ENCODE measurements at regions not wholly inside any gene's neighbourhood (a gene's known extent, or its start where the extent isn't known, plus 50 kb on each side); places are given as distances from the start of the nearest gene placed in this dataset.

DNA sequence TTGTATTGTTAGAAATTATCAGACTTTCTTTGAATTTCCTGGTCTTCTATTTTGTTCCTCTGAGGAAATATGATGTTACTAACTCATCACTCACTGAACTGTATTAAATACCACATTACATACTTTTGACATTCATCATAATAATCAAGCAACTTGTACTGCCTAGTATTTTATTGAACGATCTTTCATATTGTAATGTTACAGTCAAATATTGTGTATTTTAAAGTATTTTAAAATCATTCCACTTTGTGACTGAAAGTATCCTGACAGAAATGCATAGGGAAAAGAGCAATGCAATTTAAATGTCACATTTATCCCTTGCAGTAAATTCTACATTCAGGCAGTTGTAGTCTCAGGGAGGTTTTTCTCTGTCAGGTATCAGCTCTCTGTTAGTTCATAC is 1557.4 kb downstream of the CDH8 start:
- Histone ChIP-seq H3K36me3 (no peaks in the 10 kb centered on the region), H3K4me3 (no peak overlapping the region), H3K27ac (no peak overlapping the region), H3K4me1 (no peaks in the 10 kb centered on the region), H3K9me3 (no peaks in the 10 kb centered on the region), H3K27me3 (no peaks in the 10 kb centered on the region)
- 91 to 92% methylated on average over 1 of the region's 1 CpG for WGBS, 2 donors (ENCODE audit: low coverage in 1 of 2)
- DNase-seq = no peak
- in situ Hi-C loops (cut with MboI; ENCODE audit: low pct_ligation_motif_present in 1 of 4, low pct_unique_long_range_greater_than_20kb in 1 of 4, low sequenced_read_pairs in 3 of 4) = no loop called here
- TF ChIP-seq POLR2A (IDR thresholded peaks at IDR 0.05) (no peak), POLR2AphosphoS5 (IDR thresholded peaks at IDR 0.05) (no peak), EP300 (IDR thresholded peaks at IDR 0.05; ENCODE audit: low read depth) (no peak)
- TF ChIP-seq, protein P1, sequence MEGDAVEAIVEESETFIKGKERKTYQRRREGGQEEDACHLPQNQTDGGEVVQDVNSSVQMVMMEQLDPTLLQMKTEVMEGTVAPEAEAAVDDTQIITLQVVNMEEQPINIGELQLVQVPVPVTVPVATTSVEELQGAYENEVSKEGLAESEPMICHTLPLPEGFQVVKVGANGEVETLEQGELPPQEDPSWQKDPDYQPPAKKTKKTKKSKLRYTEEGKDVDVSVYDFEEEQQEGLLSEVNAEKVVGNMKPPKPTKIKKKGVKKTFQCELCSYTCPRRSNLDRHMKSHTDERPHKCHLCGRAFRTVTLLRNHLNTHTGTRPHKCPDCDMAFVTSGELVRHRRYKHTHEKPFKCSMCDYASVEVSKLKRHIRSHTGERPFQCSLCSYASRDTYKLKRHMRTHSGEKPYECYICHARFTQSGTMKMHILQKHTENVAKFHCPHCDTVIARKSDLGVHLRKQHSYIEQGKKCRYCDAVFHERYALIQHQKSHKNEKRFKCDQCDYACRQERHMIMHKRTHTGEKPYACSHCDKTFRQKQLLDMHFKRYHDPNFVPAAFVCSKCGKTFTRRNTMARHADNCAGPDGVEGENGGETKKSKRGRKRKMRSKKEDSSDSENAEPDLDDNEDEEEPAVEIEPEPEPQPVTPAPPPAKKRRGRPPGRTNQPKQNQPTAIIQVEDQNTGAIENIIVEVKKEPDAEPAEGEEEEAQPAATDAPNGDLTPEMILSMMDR (IDR thresholded peaks at IDR 0.05) = no peak
- intact Hi-C loops (cut with DNase I; ENCODE audit: low total_unique reads) = no loop called here

DNA sequence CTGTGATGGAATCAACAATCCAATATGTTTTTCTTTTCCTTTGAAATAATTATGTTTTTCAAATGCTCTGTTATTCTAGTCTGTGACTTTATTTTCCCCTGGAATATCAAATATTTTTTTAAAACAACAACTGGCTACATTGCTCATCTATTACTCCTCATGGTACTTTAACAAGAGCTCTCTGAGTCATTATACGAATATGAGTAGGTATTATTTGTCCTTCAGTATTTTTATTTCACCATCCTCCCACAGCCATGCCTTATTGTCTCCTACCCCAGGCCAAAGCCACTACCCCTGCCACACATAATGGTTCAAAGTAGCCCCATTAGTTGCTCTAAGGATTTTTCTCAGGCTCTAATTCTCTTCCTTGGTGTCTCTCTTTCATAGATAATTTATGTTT is 1572.3 kb downstream of the CDH8 start:
- no peak for TF ChIP-seq POLR2A (IDR thresholded peaks at IDR 0.05)
- TF ChIP-seq POLR2AphosphoS5 (IDR thresholded peaks at IDR 0.05) = no peak
- TF ChIP-seq EP300 (IDR thresholded peaks at IDR 0.05; ENCODE audit: low read depth) = no peak
- TF ChIP-seq, protein P1 (IDR thresholded peaks at IDR 0.05) = no peak
- no peak for DNase-seq
- WGBS, 2 donors (ENCODE audit: low coverage in 1 of 2) = 69% methylated on average over 1 of the region's 1 CpG; no CpG with 5 or more reads in 1 of the 2 donors
- intact Hi-C loops (cut with DNase I; ENCODE audit: low total_unique reads) (no loop called here), in situ Hi-C loops (cut with MboI; ENCODE audit: low pct_ligation_motif_present in 1 of 4, low pct_unique_long_range_greater_than_20kb in 1 of 4, low sequenced_read_pairs in 3 of 4) (loop anchor here in 1 of 4 donors (10.0 kb wide), 1 partner anchor 59 kb away; no protein-coding TSS in a partner anchor)
- Histone ChIP-seq H3K4me1 (no peaks in the 10 kb centered on the region), H3K27ac (no peak overlapping the region), H3K36me3 (no peaks in the 10 kb centered on the region), H3K4me3 (no peak overlapping the region), H3K9me3 (peaks cover 4 to 8% of the 10 kb centered on the region in 2 donors), H3K27me3 (no peaks in the 10 kb centered on the region)

DNA sequence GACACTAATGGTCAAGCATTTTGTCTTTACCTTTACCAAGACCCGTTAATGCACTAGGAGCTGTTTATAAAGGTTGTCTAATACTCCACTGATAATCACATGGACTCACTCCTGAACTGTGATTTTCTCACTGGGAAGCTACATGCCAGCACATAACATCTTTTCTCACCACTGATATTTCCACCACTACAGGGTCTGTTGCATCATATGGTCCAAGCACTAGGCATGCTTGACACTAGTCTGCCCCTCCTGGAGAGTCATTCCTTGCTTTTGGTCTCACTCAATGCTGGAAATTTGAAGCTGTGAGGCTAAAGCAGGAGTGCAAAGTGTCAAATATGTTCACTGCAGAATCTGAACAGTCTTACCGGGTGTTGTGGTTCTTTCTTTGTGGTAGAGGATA is 1576.8 kb downstream of the CDH8 start:
- H3K27me3 ChIP-seq = no peaks in the 10 kb centered on the region
- no peak for TF ChIP-seq POLR2AphosphoS5 (IDR thresholded peaks at IDR 0.05)
- TF ChIP-seq, protein P1 (IDR thresholded peaks at IDR 0.05) = no peak
- TF ChIP-seq POLR2A (IDR thresholded peaks at IDR 0.05) = no peak
- no peak for TF ChIP-seq EP300 (IDR thresholded peaks at IDR 0.05; ENCODE audit: low read depth)
- no peaks in the 10 kb centered on the region for H3K4me1 ChIP-seq
- no peaks in the 10 kb centered on the region for H3K36me3 ChIP-seq
- no peak for DNase-seq
- no peak overlapping the region for H3K4me3 ChIP-seq
- WGBS, 2 donors (ENCODE audit: low coverage in 1 of 2) = 65 to 73% methylated on average over 2 of the region's 2 CpGs
- in situ Hi-C loops (cut with MboI; ENCODE audit: low pct_ligation_motif_present in 1 of 4, low pct_unique_long_range_greater_than_20kb in 1 of 4, low sequenced_read_pairs in 3 of 4) (no loop called here), intact Hi-C loops (cut with DNase I; ENCODE audit: low total_unique reads) (no loop called here)
- H3K9me3 ChIP-seq = peaks cover 2 to 4% of the 10 kb centered on the region in 2 donors
- H3K27ac ChIP-seq = no peak overlapping the region

DNA sequence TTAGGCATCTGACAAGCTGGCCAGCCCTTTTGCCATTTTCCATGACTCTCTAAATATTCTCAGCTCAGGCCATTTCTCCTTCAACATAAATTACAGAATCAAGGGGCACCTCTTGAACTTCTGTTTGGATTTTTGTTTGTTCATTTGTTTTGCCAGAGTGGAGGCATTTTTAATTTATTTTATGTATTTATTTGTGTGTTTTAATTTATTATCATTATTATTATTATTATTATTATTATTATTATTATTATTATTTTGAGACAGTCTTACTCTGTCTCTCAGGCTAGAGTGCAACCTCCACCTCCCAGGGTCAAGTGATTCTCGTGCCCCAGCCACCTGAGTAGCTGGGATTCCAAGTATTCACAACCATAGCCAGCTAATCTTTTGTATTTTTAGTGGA is 1578.0 kb downstream of the CDH8 start:
- WGBS, 2 donors (ENCODE audit: low coverage in 1 of 2) = 24% methylated on average over 1 of the region's 1 CpG; no CpG with 5 or more reads in 1 of the 2 donors
- no peaks in the 10 kb centered on the region for H3K27me3 ChIP-seq
- no peak for DNase-seq
- peaks cover 2 to 4% of the 10 kb centered on the region in 2 donors for H3K9me3 ChIP-seq
- no peak for TF ChIP-seq EP300 (IDR thresholded peaks at IDR 0.05; ENCODE audit: low read depth)
- TF ChIP-seq POLR2AphosphoS5 (IDR thresholded peaks at IDR 0.05) = no peak
- in situ Hi-C loops (cut with MboI; ENCODE audit: low pct_ligation_motif_present in 1 of 4, low pct_unique_long_range_greater_than_20kb in 1 of 4, low sequenced_read_pairs in 3 of 4) = no loop called here
- no peaks in the 10 kb centered on the region for H3K4me1 ChIP-seq
- no peaks in the 10 kb centered on the region for H3K36me3 ChIP-seq
- intact Hi-C loops (cut with DNase I; ENCODE audit: low total_unique reads) = no loop called here
- H3K4me3 ChIP-seq = no peak overlapping the region
- H3K27ac ChIP-seq = no peak overlapping the region

DNA sequence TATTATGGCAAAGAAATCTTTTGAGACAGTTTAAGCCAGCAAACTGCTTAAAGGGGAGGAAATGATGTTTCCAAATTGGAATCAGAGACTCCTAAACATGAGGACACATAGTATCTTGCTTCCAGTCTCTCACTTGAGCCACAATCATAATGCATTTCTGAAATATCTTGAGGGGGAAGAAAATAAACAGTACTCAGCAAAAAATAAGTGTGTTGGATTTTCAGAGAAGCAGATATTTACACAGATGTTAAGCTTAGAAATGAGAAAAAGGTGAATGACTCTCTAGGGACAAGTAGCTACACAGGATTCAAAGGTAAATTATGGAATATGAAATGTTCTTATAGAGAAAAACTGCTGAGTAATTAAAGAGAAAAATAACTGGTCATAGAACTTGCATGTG is 1583.6 kb downstream of the CDH8 start:
- no peak for DNase-seq
- no peaks in the 10 kb centered on the region for H3K27me3 ChIP-seq
- H3K27ac ChIP-seq = no peak overlapping the region
- no peak overlapping the region for H3K4me3 ChIP-seq
- no peaks in the 10 kb centered on the region for H3K9me3 ChIP-seq
- no peaks in the 10 kb centered on the region for H3K4me1 ChIP-seq
- TF ChIP-seq, protein P1 (IDR thresholded peaks at IDR 0.05) = no peak
- intact Hi-C loops (cut with DNase I; ENCODE audit: low total_unique reads) (no loop called here), in situ Hi-C loops (cut with MboI; ENCODE audit: low pct_ligation_motif_present in 1 of 4, low pct_unique_long_range_greater_than_20kb in 1 of 4, low sequenced_read_pairs in 3 of 4) (no loop called here)
- H3K36me3 ChIP-seq = no peaks in the 10 kb centered on the region
